Sigmoid colon (tissue), 6 donors: ENCODE measurements at regions not wholly inside any gene's neighbourhood (a gene's known extent, or its start where the extent isn't known, plus 50 kb on each side); places are given as distances from the start of the nearest gene placed in this dataset.

Source experiments
- DNase-seq: peaks from one replicate; pipeline ENCODE4 v3.0.0-alpha.2; 2019
- H3K27ac ChIP-seq, 4 donors: fragments of 200-600 bp; sonication (generic); one replicate each; pipeline ENCODE4 v1.5.1; 2016 to 2019; ENCODE audit warnings: mild to moderate bottlenecking in 1 of 4
- H3K27me3 ChIP-seq, 3 donors: fragments of 200-600 bp; sonication (generic); one replicate each; pipeline ENCODE4 v1.5.1; 2019; ENCODE audit warnings: mild to moderate bottlenecking in 1 of 3
- H3K36me3 ChIP-seq, 4 donors: fragments of 200-600 bp; sonication (generic); one replicate each; pipeline ENCODE4 v1.5.1; 2016 to 2019
- H3K4me1 ChIP-seq, 4 donors: fragments of 200-600 bp; sonication (generic); one replicate each; pipeline ENCODE4 v1.5.1; 2017 to 2019
- H3K4me3 ChIP-seq, 4 donors: fragments of 200-600 bp; sonication (generic); one replicate each; pipeline ENCODE4 v1.5.1; 2017 to 2019; ENCODE audit warnings: mild to moderate bottlenecking in 2 of 4, moderate library complexity in 1 of 4
- H3K9me3 ChIP-seq, 4 donors: fragments of 200-600 bp in 3 of 4; sonication (generic) in 3 of 4; one replicate each; pipeline versions ENCODE4 v1.5.1 to v1.6.1; 2013 to 2019
- EP300 ChIP-seq, 4 donors: sonication (generic); formaldehyde crosslinking; IDR thresholded peaks; one replicate each; pipeline ENCODE4 v1.6.1; 2017; ENCODE audit warnings: antibody characterized with exemption in 4 of 4
- POLR2A ChIP-seq, 2 donors: fragments of 450-650 bp; IDR thresholded peaks; one replicate each; pipeline ENCODE4 v1.6.1; 2016; ENCODE audit warnings: antibody characterized with exemption in 2 of 2, mild to moderate bottlenecking in 2 of 2, moderate library complexity in 2 of 2
- POLR2AphosphoS5 ChIP-seq, 4 donors: sonication (generic); formaldehyde crosslinking; IDR thresholded peaks; one replicate each; pipeline ENCODE4 v1.6.1; 2017; ENCODE audit warnings: antibody characterized with exemption in 4 of 4
- whole genome bisulfite sequencing, 2 donors: extraction: QIAGEN DNeasy Blood & Tissue Kit; methylation state at CpG; one replicate each; pipeline ENCODE4 v1.1.7; 2013; 5-methylcytosine and 5-hydroxymethylcytosine counted together
- intact Hi-C: fragments of 100-400 bp; cut with DNase I; formaldehyde crosslinking; loops from one replicate; pipeline ENCODE4 v1.15.1; 2023
- TF ChIP-seq, protein P1 (sequence below), 4 experiments: fragments of 450-650 bp in 3 of 4; fragments of 200-600 bp in 1 of 4; IDR thresholded peaks; one replicate each; pipeline ENCODE4 v1.5.1; 2016 to 2019; ENCODE audit warnings: antibody characterized with exemption in 4 of 4, mild to moderate bottlenecking in 3 of 4, moderate library complexity in 2 of 4
- donor health status: healthy with polysubstance abuse.
- donor health status: healthy.

DNA sequence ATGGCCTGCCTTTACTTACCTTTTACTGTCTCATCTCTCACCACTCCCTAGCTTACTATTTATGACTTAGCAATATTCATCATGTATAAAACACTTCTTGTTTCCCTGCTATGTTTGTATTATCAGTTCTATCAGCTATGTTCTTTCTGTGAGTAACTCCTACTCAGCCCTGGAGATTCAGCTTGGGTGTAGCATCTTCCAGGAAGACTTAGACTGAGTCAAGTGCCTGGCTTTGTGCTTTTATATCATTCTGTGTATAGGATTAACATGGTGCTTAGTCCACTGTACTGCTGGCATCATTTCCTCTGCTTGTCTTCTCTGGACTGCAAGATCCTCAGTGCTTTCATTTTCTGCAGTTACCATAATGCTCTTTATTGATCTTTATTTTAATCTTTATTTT is 257.8 kb downstream of the BTBD3 start:
- no peaks in the 10 kb centered on the region for H3K9me3 ChIP-seq
- no peaks in the 10 kb centered on the region for H3K27me3 ChIP-seq
- peaks cover 3 to 39% (median 19%) of the 10 kb centered on the region in 4 donors for H3K4me1 ChIP-seq
- intact Hi-C loops: no loop called here
- H3K36me3 ChIP-seq: no peaks in the 10 kb centered on the region
- no peak for DNase-seq
- H3K4me3 ChIP-seq: no peak overlapping the region
- no peak overlapping the region for H3K27ac ChIP-seq
- TF ChIP-seq, protein P1, sequence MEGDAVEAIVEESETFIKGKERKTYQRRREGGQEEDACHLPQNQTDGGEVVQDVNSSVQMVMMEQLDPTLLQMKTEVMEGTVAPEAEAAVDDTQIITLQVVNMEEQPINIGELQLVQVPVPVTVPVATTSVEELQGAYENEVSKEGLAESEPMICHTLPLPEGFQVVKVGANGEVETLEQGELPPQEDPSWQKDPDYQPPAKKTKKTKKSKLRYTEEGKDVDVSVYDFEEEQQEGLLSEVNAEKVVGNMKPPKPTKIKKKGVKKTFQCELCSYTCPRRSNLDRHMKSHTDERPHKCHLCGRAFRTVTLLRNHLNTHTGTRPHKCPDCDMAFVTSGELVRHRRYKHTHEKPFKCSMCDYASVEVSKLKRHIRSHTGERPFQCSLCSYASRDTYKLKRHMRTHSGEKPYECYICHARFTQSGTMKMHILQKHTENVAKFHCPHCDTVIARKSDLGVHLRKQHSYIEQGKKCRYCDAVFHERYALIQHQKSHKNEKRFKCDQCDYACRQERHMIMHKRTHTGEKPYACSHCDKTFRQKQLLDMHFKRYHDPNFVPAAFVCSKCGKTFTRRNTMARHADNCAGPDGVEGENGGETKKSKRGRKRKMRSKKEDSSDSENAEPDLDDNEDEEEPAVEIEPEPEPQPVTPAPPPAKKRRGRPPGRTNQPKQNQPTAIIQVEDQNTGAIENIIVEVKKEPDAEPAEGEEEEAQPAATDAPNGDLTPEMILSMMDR (IDR thresholded peaks at IDR 0.05): no peak
- no peak for TF ChIP-seq EP300 (IDR thresholded peaks at IDR 0.05)
- no peak for TF ChIP-seq POLR2A (IDR thresholded peaks at IDR 0.05)
- TF ChIP-seq POLR2AphosphoS5 (IDR thresholded peaks at IDR 0.05): no peak

DNA sequence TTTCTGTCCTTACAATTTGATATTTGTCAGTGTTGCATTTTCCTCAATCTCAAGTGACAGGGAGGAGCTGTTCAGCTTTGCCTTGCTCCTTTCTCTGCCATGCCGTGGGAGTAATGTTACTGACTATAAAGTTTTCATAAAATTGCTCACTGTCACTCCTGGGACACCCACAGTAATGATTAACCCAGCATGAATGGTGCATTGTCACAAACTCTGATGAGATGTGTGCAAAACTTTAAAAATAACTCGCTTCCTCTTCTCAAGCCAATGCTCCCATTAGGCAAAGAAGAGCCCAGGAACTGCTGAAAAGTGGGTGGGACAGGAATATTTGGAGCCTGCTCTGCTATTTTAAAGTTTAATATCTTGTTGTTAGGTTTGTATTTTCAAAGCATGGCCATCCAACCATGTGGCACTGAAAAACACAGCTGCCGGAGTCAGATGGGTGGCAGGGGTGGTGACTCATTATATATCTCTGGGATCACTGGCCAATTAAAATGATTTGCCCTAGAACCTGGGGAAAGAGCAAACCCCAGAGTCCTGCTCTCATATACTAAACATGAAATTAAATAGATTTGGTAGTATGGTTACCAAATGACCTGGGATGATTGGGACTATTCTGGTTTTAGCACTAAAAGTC is 260.1 kb downstream of the BTBD3 start:
- intact Hi-C loops: no loop called here
- Histone ChIP-seq H3K4me1 (peaks cover 3 to 28% (median 11%) of the 10 kb centered on the region in 4 donors), H3K36me3 (no peaks in the 10 kb centered on the region), H3K27ac (no peak overlapping the region), H3K9me3 (no peaks in the 10 kb centered on the region), H3K4me3 (no peak overlapping the region), H3K27me3 (no peaks in the 10 kb centered on the region)
- TF ChIP-seq, protein P1 (IDR thresholded peaks at IDR 0.05): no peak
- DNase-seq: no peak
- 17 to 61% methylated on average over 3 of the region's 3 CpGs for WGBS, 2 donors

DNA sequence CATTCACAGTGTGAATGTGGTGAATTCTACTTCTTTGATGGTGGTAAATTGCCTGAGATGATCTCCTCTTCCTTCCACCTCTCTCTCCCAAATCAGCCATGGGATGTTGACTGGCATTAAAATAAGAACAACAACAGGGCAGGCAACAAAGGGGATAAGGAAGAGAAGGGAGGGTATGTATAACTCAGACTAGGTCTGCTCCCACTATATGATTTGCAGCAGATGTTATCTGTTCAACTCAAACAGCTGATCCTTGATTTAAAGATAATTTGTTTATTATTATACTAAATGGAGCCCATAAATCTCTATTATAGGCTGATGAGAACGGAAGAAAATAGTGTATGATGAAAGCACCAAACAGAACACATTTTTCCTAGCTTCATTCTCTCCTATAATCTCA is 262.0 kb downstream of the BTBD3 start:
- 5 to 47% methylated on average over 1 of the region's 1 CpG for WGBS, 2 donors
- no peak for DNase-seq
- TF ChIP-seq POLR2AphosphoS5 (IDR thresholded peaks at IDR 0.05): no peak
- TF ChIP-seq, protein P1 (IDR thresholded peaks at IDR 0.05): no peak
- TF ChIP-seq POLR2A (IDR thresholded peaks at IDR 0.05): no peak
- TF ChIP-seq EP300 (IDR thresholded peaks at IDR 0.05): no peak
- Histone ChIP-seq H3K27me3 (no peaks in the 10 kb centered on the region), H3K27ac (no peak overlapping the region), H3K9me3 (no peaks in the 10 kb centered on the region), H3K4me1 (peaks cover 0 to 15% (median 2%) of the 10 kb centered on the region in 4 donors), H3K36me3 (no peaks in the 10 kb centered on the region), H3K4me3 (no peak overlapping the region)
- intact Hi-C loops: no loop called here

DNA sequence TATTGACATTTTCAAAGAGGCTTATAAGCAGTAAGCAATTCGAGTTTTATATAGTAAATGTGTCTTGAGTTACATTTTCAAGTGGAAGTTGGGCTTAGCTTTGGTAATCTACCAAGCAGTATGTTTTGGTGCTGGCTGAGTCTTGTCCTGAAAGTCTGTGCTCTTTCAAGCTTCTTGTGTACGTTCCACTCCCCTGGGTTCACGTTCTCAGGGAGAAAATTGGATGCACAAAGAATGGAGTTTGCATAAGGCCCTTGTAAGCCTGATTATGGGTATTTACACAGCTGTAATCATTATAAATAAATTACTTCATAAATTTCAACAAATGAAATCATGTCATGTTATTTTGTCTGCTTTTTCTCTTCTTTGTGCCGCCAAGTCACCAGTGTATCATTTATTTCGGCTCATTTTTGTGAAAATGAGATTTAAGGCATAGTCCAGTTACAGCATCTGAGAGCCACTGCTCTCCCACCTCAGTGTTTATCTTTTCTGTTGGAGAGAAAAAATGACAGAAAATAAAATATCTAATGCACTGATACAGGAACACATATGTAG is 262.5 kb downstream of the BTBD3 start:
- Histone ChIP-seq H3K4me1 (peaks cover 0 to 15% (median 2%) of the 10 kb centered on the region in 4 donors), H3K9me3 (no peaks in the 10 kb centered on the region), H3K36me3 (no peaks in the 10 kb centered on the region), H3K27me3 (no peaks in the 10 kb centered on the region), H3K27ac (no peak overlapping the region), H3K4me3 (no peak overlapping the region)
- 32 to 58% methylated on average over 5 of the region's 5 CpGs for WGBS, 2 donors
- intact Hi-C loops: no loop called here
- TF ChIP-seq POLR2AphosphoS5 (IDR thresholded peaks at IDR 0.05) (no peak), POLR2A (IDR thresholded peaks at IDR 0.05) (no peak), EP300 (IDR thresholded peaks at IDR 0.05) (no peak)
- TF ChIP-seq, protein P1 (IDR thresholded peaks at IDR 0.05): no peak
- no peak for DNase-seq

DNA sequence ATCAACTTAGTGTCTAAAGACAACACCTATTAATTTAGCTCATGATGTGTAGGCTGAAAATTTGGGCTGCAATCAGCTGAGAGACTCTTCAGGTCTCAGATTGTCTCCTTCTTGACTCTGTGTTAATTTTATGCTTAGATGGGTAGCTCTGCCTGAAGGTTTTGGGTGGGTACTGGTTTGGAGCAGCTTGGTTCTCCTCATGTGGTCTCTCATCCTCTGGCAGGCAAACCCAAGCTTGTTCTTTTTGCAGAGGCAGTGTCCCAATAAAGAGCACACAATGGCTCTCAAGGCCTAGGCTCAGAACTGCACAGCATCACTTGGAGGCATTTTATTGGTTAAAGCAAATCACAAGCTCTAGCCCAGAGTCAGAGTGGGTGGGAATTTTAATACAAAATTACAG is 280.6 kb downstream of the BTBD3 start:
- TF ChIP-seq EP300 (IDR thresholded peaks at IDR 0.05) (no peak), POLR2AphosphoS5 (IDR thresholded peaks at IDR 0.05) (no peak), POLR2A (IDR thresholded peaks at IDR 0.05) (no peak)
- TF ChIP-seq, protein P1 (IDR thresholded peaks at IDR 0.05): no peak
- H3K4me3 ChIP-seq: no peak overlapping the region
- intact Hi-C loops: no loop called here
- no peak overlapping the region for H3K27ac ChIP-seq
- no peaks in the 10 kb centered on the region for H3K9me3 ChIP-seq
- H3K27me3 ChIP-seq: no peaks in the 10 kb centered on the region
- DNase-seq: no peak
- no peaks in the 10 kb centered on the region for H3K4me1 ChIP-seq
- no peaks in the 10 kb centered on the region for H3K36me3 ChIP-seq
